ENCODE measurements at regions not wholly inside any gene's neighbourhood (a gene's known extent, or its start where the extent isn't known, plus 50 kb on each side); places are given as distances from the start of the nearest gene placed in this dataset.
"Not testable (repeated sequence)": the region's sequence is repeated elsewhere in the genome, so short reads cannot be mapped to it uniquely, and the experiment has no call there.

DNA sequence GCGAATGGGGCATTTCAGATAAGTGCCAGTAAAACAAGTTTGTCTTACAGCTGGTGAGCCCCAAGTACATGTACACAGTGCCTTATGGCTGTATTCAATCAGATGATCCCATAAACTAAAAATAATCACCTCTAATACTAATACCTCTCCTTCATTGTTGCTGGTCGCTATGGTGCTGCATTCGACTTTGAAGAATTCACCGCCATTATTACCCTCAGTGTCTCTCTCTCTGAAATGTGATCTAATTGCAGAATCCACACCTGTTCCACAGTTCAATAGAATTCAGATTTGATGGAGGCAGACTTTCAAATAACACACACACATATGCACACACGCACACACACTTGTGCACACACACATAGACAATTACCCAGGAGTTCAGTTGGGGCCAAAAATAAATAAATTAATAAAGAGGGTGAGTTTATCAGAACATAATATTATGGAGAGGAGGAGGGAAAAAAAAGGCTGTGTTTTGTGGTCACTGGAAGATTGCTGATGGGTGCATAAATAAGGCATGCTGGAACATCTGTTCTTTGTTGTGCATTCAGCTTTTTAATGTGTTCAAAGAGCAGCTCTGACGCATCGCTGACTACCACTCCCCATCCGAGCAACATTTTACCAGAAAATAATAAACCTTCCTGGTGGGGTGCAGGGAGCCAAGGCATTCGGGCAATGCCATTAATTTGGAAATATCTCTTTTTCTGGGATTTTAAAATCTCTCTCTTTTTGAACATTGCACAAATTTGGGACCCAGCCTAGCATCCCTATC, 235.7 kb downstream of the SATB1 start:
- no peak for DNase-seq (ENCODE audit: low spot score)

DNA sequence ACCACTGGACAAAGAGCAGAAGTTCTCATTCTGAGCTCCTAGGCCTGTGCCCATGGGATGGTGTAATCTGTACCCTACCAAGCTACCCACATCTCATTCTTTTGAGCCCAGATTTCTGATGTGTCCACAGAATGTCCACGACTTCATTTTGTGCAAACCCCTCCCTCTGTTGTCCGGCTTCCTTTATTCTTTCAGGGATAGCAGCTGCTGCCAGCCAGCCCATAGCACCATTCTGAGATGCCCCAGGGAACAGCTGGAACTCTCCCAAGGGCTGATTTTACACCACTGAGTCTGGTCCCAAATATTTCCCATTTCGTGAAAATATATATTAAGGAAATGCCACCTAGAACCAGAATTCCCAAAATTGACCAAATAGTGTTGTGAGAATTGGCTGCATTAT, 236.6 kb downstream of the SATB1 start:
- DNase-seq (ENCODE audit: low spot score) = no peak

DNA sequence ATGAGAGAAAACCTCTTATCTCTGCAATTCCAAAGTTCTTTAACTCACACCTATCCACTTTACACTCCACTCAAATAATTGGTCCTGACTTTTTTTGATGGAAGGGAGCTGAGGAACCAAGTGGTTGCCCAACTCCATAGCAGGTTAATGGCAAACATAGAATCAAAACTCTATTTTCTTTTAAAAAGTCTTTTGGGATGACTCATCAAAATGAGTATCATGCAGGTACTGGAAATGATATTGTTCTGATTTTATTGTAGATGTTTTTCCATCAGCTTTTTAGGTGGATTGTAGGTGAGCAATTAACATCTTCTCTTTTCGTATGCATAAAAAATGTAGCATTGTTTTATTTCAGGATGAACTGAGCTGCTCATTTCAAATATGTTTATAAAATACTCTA, 239.5 kb downstream of the SATB1 start:
- no peak for DNase-seq (ENCODE audit: low spot score)

DNA sequence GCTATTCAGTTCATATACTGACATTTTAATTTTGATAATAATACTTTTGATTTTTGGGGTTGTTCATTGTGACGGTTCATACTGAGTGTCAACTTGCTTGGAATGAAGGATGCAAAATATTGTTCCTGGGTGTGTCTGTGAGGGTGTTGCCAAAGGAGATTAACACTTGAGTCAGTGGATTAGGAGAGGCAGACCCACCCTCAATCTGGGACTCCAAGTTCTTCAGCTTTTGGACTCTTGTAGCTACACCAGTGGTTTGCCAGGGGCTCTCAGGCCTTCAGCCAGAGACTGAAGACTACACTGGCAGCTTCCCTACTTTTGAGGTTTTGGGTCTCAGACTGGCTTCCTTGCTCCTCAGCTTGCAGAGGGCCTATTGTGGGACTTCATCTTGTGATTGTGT, 242.2 kb downstream of the SATB1 start:
- DNase-seq (ENCODE audit: low spot score) = not testable (repeated sequence)

DNA sequence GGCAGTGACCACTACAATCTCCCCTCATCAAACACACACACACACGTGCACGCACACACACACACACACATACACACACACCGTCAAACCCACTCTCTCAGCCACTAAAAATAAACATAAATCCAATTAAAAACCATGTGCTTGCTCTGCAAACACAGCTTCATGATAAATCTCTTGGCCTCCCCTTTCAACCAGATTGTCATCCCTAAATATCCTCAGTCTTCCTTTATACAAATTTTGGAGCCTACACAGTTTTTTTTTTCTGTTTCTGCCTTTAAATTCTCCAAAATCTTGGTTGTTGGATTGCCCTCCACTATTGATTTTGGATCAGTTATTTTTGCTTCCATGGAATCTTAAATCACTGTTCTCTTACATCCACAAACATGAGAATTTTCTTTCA, 245.6 kb downstream of the SATB1 start:
- DNase-seq (ENCODE audit: low spot score) = no peak

DNA sequence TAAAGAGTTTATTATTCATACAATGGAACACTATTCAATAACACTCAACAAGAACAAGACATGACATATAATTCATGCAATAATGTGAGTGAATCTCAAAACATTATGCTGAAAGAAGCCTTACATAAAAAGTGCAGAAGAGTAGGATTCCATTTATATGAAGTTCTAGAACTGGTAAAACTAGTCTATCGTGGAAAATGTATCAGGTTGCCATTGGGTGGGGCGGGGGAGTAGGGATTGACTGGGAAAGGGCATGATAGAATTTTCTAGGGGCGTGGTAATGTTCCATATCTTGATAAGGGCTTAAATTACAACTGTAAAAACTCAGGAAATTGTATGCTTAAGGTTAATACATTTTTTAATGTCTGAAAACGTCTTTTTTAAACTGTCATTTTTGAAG, 247.9 kb downstream of the SATB1 start:
- no peak for DNase-seq (ENCODE audit: low spot score)

DNA sequence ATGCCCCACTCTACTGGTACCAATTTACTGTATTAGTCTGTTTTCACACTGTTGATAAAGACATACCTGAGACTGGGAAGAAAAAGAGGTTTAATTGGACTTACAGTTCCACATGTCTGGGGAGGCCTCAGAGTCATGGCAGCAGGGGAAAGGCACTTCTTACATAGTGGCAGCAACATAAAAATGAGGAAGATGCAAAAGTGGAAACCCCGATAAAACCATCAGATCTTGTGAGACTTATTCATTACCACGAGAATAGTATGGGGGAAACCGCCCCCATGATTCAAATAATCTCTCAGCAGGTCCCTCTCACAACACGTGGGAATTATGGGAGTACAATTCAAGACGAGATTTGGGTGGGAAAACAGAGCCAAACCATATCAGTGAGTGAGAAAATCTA, 251.2 kb downstream of the SATB1 start:
- DNase-seq (ENCODE audit: low spot score) = not testable (repeated sequence)

DNA sequence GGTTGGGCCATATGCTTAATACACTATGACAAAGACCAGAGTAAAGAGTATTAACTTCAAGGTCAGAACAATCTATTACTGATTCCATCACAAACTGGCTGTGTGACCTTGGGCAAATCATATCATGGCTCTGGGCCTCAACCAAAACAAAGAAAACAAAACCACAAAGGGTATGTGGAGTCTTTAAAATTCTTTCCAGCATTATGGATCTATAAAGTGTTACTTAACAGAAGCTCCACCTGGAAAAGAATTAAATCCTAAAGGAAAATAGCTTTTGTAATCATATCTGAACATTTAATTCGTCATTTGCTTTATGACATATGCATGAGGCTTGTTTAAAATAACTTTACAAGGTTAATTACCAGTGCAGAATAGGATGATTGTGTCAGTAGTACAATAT, 265.5 kb downstream of the SATB1 start:
- no peak for DNase-seq (ENCODE audit: low spot score)

DNA sequence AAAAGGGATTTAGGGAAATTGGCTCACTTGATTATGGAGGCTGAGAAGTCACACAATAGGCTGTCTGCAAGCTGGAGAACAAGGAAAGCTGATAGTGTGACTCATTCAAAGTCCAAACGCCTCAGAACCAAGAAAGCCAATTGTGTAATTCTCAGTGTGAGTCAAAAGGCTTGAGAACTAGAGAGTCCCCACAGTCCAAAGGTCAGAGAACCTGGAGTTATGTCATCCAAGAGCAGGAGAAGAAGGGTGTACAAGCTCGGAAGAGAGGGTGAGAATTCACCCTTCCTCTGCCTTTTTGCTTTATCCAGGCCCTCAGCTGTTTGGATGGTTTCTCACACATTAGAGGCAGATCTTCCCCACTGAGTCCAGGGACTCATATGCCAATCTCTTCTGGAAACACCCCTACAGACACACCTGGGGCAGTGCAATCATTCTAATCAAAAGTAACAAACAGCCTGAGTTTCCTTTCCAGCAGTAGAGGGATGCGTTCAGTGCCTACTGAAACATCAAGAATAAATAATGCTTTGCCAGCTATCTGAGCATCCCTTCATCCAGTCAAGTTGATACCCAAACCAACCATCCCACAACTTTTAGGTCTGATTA, 271.5 kb downstream of the SATB1 start:
- DNase-seq (ENCODE audit: low spot score) = no peak

DNA sequence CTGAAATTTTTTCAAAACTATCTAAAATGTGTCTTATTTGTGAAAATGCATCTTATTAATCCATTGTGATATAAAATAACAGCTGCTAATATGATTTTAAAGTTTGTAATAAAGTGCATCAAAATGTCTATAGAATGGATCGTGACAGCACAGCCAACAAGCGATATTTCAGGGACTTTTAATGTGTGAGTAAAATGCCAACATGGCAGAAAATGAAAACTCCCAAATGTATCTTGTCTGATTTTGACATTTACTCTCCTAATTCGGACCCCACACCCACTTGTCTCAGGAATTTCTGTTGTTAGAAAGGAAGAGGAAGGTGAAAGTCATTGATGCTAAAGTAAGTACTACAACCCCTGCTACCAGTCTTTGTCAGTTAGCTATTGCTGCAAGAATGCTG, 273.9 kb downstream of the SATB1 start:
- no peak for DNase-seq (ENCODE audit: low spot score)

DNA sequence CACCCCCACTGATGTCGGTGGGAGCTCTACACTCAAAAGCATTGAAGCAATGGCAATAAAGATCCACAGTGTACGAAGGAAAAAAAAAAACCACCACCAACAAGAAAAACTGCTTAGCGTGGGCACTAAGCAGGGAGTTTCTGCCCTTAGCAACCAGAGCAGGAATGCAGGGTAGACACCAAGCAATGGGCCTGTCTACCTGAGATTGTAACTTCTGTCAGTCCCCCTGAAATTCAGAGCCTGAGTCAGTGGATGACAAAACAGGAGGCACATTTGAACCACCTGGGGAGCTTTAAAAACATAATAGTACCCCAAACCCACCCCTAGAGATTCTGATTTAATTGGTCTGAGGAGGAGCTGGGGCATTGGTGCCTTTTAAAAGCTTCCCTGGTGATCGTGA, 275.2 kb downstream of the SATB1 start:
- DNase-seq (ENCODE audit: low spot score) = no peak

DNA sequence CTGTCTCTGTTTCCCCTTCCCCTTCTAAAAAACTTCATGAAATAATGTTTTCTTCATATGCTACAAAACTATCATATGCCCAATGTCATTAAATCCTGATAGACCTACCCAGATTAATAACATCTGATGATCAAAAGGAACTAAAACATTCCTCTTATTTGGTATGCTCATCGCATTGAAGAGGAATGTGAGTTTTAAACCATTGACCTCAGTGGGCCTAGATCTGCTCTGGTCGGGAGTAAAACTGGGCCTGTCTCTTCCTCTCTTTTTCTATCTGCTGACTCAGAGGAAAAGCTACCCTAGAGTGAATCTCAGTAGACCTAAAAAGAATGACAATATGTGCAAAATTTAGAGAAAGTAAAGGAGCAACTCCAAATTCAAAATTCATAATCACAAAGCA, 275.8 kb downstream of the SATB1 start:
- no peak for DNase-seq (ENCODE audit: low spot score)

DNA sequence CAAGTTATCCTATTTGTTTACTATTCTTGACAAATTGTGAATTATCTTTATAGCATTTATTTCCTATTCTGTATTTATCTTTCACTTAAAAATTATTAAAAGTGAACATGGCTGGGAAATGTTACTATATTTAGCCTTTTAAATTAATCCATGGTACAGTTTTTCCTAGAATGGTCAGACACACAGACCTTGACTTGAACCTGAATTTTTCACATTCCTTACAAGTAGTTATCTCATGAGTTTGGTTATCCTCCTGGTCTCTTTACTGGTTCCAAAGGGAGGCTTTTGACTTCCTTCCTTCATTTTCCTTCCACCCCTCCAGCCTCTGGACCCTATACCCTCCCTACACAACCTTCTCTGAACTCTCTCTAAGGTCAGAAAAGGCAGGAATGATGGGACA, 280.6 kb downstream of the SATB1 start:
- DNase-seq (ENCODE audit: low spot score) = no peak

DNA sequence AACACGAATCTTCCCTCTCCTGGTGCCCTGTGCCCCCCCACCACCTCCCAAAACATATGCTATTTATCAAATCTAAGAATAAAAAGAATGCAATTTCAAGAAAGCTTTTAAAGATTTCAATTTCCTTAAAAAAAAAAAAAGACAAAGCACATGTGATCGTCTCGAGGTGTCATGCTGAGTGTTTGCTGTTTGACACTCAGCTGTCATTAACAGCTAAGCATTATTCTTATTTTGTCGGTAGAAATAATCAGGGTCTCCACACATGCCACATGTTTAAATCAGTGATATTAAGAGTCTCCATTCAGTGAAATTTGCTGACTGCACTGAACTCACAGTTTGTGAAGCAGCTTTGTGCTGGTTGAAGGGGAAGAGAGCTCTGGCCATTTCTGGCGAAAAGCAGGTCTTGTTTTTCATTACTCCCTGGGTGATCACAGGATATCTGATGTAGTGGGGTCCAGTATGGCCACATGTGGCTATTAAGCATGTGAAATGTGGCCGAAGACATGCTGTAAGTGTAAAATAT, 281.8 kb downstream of the SATB1 start:
- no peak for DNase-seq (ENCODE audit: low spot score)

DNA sequence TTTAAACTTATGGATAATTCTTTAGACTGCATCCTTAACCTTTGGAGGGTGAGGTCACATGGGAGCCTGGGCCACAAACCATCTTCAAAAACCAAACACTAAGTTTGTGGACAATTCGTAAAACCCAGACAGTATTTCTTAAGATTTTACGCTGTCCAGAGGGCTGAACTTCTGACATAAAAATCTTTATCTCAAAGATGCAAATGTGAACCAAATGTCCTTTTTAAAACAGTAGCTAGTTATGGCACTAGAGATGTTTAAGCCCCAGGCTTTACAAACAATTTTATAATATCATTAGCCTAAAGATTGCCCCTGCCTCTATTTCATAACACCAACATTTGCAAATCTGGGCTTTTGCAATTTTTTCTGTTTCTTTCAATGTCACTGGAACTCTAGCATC, 287.2 kb downstream of the SATB1 start:
- DNase-seq (ENCODE audit: low spot score) = no peak

DNA sequence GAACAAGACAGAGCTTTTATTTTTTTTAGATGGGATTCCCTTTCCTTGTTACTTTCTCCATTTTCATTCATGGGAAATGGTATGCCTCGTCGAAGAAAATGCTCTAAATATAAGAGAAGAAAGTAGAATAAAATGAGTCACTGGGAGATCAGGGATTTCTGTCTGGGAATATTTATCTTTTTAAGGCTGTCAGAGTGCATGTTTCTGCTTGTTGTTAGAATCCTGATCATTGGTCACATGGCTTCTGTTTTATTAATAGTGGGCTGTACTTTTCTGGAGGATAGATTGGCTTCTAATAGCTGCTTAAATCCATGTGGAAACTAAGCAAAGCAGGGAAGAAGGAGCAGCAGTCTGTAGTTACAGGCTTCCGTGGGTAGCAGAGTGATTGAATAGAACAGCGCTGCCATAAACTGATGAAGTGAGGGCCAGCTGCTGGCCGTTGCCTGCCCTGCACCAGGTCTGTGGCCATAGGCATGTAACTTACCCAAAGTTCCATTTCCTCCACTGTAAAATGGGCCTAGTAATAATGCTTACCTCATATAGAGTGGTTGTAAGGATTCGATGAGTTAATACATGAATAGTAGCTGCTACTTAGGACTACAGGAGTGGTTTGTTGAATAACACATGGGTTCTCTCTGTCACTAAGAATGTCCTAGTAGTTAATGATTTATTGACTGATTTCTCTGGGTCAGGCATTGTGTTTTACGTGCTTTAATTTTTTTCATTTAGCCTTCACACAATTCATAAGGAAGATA, 289.9 kb downstream of the SATB1 start:
- no peak for DNase-seq (ENCODE audit: low spot score)

DNA sequence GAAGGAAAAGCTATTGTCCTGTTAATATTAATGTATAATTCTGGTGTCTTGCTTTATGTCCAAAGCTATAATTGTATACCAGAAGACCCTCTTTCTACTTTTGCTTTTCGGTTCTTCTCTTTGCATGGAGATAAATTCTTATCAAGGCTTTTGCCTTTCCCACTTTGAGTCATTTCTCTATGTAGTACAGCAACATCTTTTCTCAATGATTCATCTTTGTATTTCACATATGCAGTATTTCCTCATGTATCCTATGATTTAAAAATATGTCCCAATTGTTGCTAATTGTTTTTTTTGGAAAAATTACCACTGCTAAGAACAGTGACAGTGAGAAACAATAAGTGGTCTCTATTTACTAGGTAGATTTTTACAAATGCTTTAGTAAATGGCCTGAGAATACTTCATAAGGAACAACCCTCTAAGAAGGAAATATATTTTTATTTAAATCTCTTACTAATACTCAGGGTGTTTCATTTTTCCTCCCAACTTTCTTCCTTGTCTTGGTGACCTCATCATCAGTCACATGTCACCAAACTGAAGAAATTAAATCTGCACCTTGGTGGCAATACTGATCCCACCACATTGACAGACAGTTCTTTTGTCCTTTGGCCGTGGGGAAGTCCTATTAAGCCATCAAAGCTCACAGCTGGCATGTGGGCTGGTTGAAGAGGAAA, 290.6 kb downstream of the SATB1 start:
- no peak for DNase-seq (ENCODE audit: low spot score)

DNA sequence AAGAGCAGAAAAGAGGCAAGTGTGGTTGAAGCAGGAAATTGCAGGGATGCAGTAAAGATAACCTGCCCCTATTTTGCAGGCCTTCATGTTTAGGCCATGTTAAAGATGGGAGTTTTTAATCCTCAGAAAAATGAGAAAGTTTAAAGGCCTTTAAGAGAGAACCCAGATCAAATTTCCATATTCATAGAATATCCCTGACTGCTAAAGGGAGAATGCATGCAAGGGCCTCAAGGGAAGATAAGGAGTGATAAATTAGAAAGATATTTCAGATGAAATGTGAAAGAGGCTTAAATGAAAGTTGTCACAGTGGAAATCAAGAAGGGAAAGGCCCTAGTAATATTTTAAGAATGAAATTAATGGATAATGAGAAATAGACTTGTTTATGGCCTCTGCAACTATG, 292.1 kb downstream of the SATB1 start:
- no peak for DNase-seq (ENCODE audit: low spot score)

DNA sequence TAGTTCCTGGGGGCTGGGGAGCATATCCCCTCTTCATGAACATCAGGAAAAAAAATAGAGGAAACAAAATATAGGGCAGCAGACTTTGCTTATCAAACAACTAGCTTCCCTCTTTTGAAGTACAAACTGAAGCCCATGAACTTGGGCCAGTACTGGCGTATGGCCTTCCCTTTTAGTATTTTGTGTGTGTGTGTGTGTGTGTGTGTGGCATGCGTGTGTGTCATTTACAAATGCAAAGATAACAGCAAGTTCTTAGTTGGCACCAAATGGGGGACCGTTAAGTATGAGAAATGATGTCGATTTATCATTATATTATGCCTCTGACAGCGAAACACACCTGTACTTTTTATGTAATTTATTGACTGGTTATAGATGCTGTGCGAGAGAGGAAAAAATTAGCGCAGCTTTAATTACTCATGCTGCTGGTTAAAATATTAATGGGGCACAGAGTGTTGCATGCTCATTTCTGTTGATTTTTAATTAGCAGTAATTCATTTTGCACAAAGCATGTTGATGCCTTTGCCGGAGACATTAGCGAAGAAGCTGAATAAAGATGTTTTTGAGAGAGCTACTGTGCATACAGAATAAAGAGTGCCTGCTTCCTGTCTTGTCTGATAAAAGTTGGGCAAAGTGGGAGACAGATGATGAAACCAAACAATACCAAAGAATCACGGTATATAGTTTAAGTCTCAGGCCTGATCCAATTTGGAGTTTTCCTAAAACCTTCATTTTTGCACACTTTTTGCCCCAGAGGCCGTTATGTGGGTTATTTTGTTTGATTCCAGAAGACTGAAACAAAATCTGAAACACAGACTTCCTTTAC, 297.1 kb downstream of the SATB1 start:
- no peak for DNase-seq (ENCODE audit: low spot score)

DNA sequence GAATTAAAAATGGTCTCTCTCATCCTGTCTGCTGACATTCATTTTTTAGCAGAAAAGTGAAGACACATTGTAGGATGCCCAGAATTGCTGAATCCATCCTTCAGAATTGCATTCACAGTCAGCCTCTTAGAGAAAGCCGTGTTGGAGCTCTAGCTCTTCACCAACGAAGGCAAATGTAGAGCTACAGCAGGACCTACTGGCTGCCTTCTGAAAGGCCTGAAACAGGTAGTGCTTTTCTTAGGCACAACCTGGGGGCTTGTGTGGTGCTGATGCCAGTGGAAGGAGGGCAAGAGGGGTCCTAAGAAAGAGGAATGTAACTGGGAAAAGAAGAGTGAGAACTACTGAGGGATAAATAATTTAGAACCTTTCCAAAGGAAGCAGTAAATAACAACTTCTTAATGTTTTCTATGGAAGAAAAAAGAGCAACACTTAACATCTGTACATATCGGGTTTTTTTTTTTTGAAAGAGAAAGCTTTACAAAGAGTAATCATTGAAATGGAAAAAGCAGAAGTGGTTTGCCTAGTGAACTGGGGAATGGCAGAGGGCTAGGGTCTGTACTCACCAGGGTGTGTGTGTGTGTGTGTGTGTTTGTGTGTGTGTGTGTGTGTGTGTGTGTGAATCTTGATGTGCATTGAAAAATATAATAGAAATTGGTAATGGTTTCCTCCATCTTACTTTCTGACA, 297.8 kb downstream of the SATB1 start:
- DNase-seq (ENCODE audit: low spot score) = no peak

DNA sequence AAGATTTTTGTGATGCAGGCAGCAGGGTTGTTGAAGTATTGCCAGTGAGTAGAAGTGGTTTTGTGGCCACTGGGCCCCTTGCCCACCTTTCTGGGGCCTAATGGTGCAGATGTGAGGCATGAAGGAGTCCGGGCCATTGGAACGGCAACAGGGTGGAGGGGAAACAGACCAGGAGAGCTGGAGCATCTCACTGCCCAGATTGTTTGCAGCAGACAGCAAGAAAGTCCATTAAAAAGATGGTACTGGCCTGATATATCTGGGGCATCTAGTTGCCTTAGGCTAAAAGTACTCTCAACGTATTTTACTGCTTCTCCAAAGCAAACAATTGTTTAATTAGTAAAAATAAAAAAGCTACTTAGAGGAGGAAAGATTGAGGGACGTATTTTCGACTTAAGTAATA, 298.4 kb downstream of the SATB1 start:
- no peak for DNase-seq (ENCODE audit: low spot score)

All from CD4-positive, alpha-beta T cell treated with Interleukin-15 for 4 hours (primary cell).